Sigmoid colon (tissue), 6 donors: ENCODE measurements at regions not wholly inside any gene's neighbourhood (a gene's known extent, or its start where the extent isn't known, plus 50 kb on each side); places are given as distances from the start of the nearest gene placed in this dataset.

Experiments
- DNase-seq: peaks from one replicate; pipeline ENCODE4 v3.0.0-alpha.2; 2019
- H3K27ac ChIP-seq, 4 donors: fragments of 200-600 bp; sonication (generic); one replicate each; pipeline ENCODE4 v1.5.1; 2016 to 2019; ENCODE audit warnings: mild to moderate bottlenecking in 1 of 4
- H3K27me3 ChIP-seq, 3 donors: fragments of 200-600 bp; sonication (generic); one replicate each; pipeline ENCODE4 v1.5.1; 2019; ENCODE audit warnings: mild to moderate bottlenecking in 1 of 3
- H3K36me3 ChIP-seq, 4 donors: fragments of 200-600 bp; sonication (generic); one replicate each; pipeline ENCODE4 v1.5.1; 2016 to 2019
- H3K4me1 ChIP-seq, 4 donors: fragments of 200-600 bp; sonication (generic); one replicate each; pipeline ENCODE4 v1.5.1; 2017 to 2019
- H3K4me3 ChIP-seq, 4 donors: fragments of 200-600 bp; sonication (generic); one replicate each; pipeline ENCODE4 v1.5.1; 2017 to 2019; ENCODE audit warnings: mild to moderate bottlenecking in 2 of 4, moderate library complexity in 1 of 4
- H3K9me3 ChIP-seq, 4 donors: fragments of 200-600 bp in 3 of 4; sonication (generic) in 3 of 4; one replicate each; pipeline versions ENCODE4 v1.5.1 to v1.6.1; 2013 to 2019
- CTCF ChIP-seq, 4 experiments: fragments of 450-650 bp in 3 of 4; fragments of 200-600 bp in 1 of 4; IDR thresholded peaks; one replicate each; pipeline ENCODE4 v1.5.1; 2016 to 2019; ENCODE audit warnings: antibody characterized with exemption in 4 of 4, mild to moderate bottlenecking in 3 of 4, moderate library complexity in 2 of 4
- EP300 ChIP-seq, 4 donors: sonication (generic); formaldehyde crosslinking; IDR thresholded peaks; one replicate each; pipeline ENCODE4 v1.6.1; 2017; ENCODE audit warnings: antibody characterized with exemption in 4 of 4
- POLR2A ChIP-seq, 2 donors: fragments of 450-650 bp; IDR thresholded peaks; one replicate each; pipeline ENCODE4 v1.6.1; 2016; ENCODE audit warnings: antibody characterized with exemption in 2 of 2, mild to moderate bottlenecking in 2 of 2, moderate library complexity in 2 of 2
- POLR2AphosphoS5 ChIP-seq, 4 donors: sonication (generic); formaldehyde crosslinking; IDR thresholded peaks; one replicate each; pipeline ENCODE4 v1.6.1; 2017; ENCODE audit warnings: antibody characterized with exemption in 4 of 4
- WGBS, 2 donors: extraction: QIAGEN DNeasy Blood & Tissue Kit; methylation state at CpG; one replicate each; pipeline ENCODE4 v1.1.7; 2013; 5-methylcytosine and 5-hydroxymethylcytosine counted together
- intact Hi-C: fragments of 100-400 bp; cut with DNase I; formaldehyde crosslinking; loops from one replicate; pipeline ENCODE4 v1.15.1; 2023
- donor health status: healthy with polysubstance abuse.
- donor health status: healthy.

DNA sequence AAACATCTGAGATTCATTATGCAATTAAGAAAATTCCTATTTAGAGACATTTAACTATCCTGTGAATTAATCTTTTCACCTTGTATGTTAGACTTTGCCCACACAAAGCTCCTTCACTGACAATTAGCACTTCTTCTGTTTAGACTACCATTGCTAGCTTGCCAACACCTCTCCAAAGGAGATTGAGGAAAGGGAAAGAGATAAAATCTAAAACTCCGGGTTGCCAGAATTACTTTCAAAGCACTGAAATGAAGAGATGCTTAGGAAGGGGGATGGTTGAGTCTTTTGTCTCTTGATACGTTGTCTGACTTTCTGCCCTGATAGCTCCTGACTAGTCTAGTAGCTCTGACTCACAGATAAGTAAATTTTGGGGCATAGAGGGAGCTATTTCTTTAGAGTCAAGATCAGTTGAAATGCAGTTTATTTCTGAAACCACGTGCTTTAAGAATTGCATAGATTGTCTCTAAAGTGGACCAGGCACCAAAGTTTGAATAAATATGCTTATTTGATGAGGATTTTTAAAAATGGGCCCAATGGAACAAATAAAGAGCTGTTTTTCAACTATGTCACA is 74.1 kb upstream of the DSEL start:
- no peak overlapping the region for H3K4me3 ChIP-seq
- H3K9me3 ChIP-seq: no peaks in the 10 kb centered on the region
- H3K27ac ChIP-seq: no peak overlapping the region
- DNase-seq: no peak
- TF ChIP-seq POLR2AphosphoS5 (IDR thresholded peaks at IDR 0.05): no peak
- TF ChIP-seq EP300 (IDR thresholded peaks at IDR 0.05): no peak
- TF ChIP-seq CTCF (IDR thresholded peaks at IDR 0.05): no peak
- no peak for TF ChIP-seq POLR2A (IDR thresholded peaks at IDR 0.05)
- intact Hi-C loops: no loop called here
- 25 to 29% methylated on average over 3 of the region's 3 CpGs for WGBS, 2 donors
- no peaks in the 10 kb centered on the region for H3K27me3 ChIP-seq
- H3K36me3 ChIP-seq: no peaks in the 10 kb centered on the region
- no peaks in the 10 kb centered on the region for H3K4me1 ChIP-seq

GRCh38 chr18:67589325-67589724 is 72.8 kb upstream of the DSEL start:
- intact Hi-C loops: no loop called here
- Histone ChIP-seq H3K9me3 (no peaks in the 10 kb centered on the region), H3K36me3 (no peaks in the 10 kb centered on the region), H3K27me3 (no peaks in the 10 kb centered on the region), H3K4me3 (no peak overlapping the region), H3K27ac (no peak overlapping the region), H3K4me1 (no peaks in the 10 kb centered on the region)
- WGBS, 2 donors: 81 to 82% methylated on average over 3 of the region's 3 CpGs
- no peak for DNase-seq
- TF ChIP-seq POLR2A (IDR thresholded peaks at IDR 0.05) (no peak), CTCF (IDR thresholded peaks at IDR 0.05) (no peak), EP300 (IDR thresholded peaks at IDR 0.05) (no peak), POLR2AphosphoS5 (IDR thresholded peaks at IDR 0.05) (no peak)

DNA sequence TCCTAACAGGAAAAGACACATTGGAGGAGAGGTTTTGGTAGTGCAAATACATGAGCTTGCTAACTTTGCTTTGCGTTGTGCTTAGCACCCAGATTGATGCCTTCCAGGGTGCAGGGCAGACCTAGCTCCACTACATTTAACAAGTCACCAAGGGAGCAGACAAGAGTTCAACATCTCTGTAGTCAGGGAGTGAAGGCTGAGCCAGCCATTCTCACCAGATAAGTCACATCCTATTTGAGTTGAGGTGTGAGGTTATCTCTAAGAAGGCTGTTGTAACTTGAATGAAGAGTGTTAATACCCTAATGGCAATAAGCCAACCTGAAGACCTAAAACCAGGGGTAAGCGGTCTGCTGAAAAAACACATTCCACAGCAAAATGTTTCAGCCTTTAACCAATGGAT is 69.6 kb upstream of the DSEL start:
- H3K4me1 ChIP-seq: no peaks in the 10 kb centered on the region
- TF ChIP-seq POLR2AphosphoS5 (IDR thresholded peaks at IDR 0.05) (no peak), CTCF (IDR thresholded peaks at IDR 0.05) (no peak), POLR2A (IDR thresholded peaks at IDR 0.05) (no peak), EP300 (IDR thresholded peaks at IDR 0.05) (no peak)
- 61 to 67% methylated on average over 2 of the region's 2 CpGs for WGBS, 2 donors
- H3K27ac ChIP-seq: no peak overlapping the region
- no peaks in the 10 kb centered on the region for H3K27me3 ChIP-seq
- no peak for DNase-seq
- intact Hi-C loops: no loop called here
- H3K4me3 ChIP-seq: no peak overlapping the region
- no peaks in the 10 kb centered on the region for H3K9me3 ChIP-seq
- no peaks in the 10 kb centered on the region for H3K36me3 ChIP-seq

DNA sequence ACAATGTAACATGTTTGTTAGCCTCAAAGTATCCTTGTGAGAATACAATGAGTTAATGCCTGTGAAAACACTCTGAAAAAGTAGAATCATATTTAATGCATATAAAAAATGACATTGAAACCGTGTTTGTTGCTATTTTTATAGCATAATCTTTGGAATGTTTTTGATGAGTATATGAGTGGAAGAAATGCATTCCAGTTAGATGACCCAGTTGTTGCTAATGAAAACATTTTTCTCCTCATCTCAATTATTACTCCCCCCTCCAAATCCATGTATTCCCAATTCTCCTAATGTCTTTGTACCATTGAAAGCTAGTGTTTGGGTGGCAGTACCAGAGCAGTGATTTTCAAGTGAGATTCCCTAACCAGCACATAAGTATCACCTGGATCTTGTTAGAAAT is 67.1 kb upstream of the DSEL start:
- DNase-seq: no peak
- Histone ChIP-seq H3K4me3 (no peak overlapping the region), H3K36me3 (no peaks in the 10 kb centered on the region), H3K4me1 (no peaks in the 10 kb centered on the region), H3K27me3 (no peaks in the 10 kb centered on the region), H3K9me3 (no peaks in the 10 kb centered on the region), H3K27ac (no peak overlapping the region)
- intact Hi-C loops: no loop called here
- WGBS, 2 donors: 22 to 62% methylated on average over 1 of the region's 1 CpG
- TF ChIP-seq POLR2A (IDR thresholded peaks at IDR 0.05) (no peak), POLR2AphosphoS5 (IDR thresholded peaks at IDR 0.05) (no peak), CTCF (IDR thresholded peaks at IDR 0.05) (no peak), EP300 (IDR thresholded peaks at IDR 0.05) (no peak)

- no peaks in the 10 kb centered on the region for H3K27me3 ChIP-seq
- H3K9me3 ChIP-seq: no peaks in the 10 kb centered on the region
- no peaks in the 10 kb centered on the region for H3K4me1 ChIP-seq
- H3K27ac ChIP-seq: no peak overlapping the region
- no peak for DNase-seq
- no peak overlapping the region for H3K4me3 ChIP-seq
- intact Hi-C loops: no loop called here
- TF ChIP-seq POLR2AphosphoS5 (IDR thresholded peaks at IDR 0.05) (no peak), EP300 (IDR thresholded peaks at IDR 0.05) (no peak), POLR2A (IDR thresholded peaks at IDR 0.05) (no peak), CTCF (IDR thresholded peaks at IDR 0.05) (no peak)
- H3K36me3 ChIP-seq: no peaks in the 10 kb centered on the region
- WGBS, 2 donors: 33 to 43% methylated on average over 3 of the region's 3 CpGs
Observed at GRCh38 chr18:67582488-67582887, 66.0 kb upstream of the DSEL start.
